Lower leg skin (tissue), 3 donors: ENCODE measurements at regions not wholly inside any gene's neighbourhood (a gene's known extent, or its start where the extent isn't known, plus 50 kb on each side); places are given as distances from the start of the nearest gene placed in this dataset.

Experiments used
- CTCF ChIP-seq, 3 donors: fragments of 450-650 bp; IDR thresholded peaks; one replicate each; pipeline ENCODE4 v1.5.1; 2016; ENCODE audit warnings: antibody characterized with exemption in 3 of 3, mild to moderate bottlenecking in 3 of 3, moderate library complexity in 2 of 3
- POLR2A ChIP-seq, 2 donors: fragments of 450-650 bp; IDR thresholded peaks; one replicate each; pipeline ENCODE4 v1.6.1; 2016 to 2017; ENCODE audit warnings: antibody characterized with exemption in 2 of 2, mild to moderate bottlenecking in 1 of 2, moderate library complexity in 1 of 2

GRCh38 chr6:2524090-2524489, 226.6 kb downstream of the MYLK4 start:
- TF ChIP-seq CTCF (IDR thresholded peaks at IDR 0.05): no peak
- TF ChIP-seq POLR2A (IDR thresholded peaks at IDR 0.05): no peak
